Nephron progenitor cell (in vitro differentiated cells): ENCODE measurements at regions not wholly inside any gene's neighbourhood (a gene's known extent, or its start where the extent isn't known, plus 50 kb on each side); places are given as distances from the start of the nearest gene placed in this dataset.
"Not testable (repeated sequence)": the region's sequence is repeated elsewhere in the genome, so short reads cannot be mapped to it uniquely, and the experiment has no call there.

Experiments used
- DNase-seq: peaks from one replicate; pipeline ENCODE4 v3.0.0; 2021
- H3K27ac Mint-ChIP-seq: 2 replicates; pipeline ENCODE4 v1.8.0; 2021; ENCODE audit warnings: mild to moderate bottlenecking, moderate library complexity, mixed read lengths
- H3K27me3 Mint-ChIP-seq: 2 replicates; pipeline ENCODE4 v1.8.0; 2021; ENCODE audit warnings: mild to moderate bottlenecking, low read depth, mixed read lengths; ENCODE audit not compliant: poor library complexity
- H3K36me3 Mint-ChIP-seq: 2 replicates; pipeline ENCODE4 v1.8.0; 2021; ENCODE audit warnings: low read depth, mixed read lengths
- H3K4me1 Mint-ChIP-seq: 2 replicates; pipeline ENCODE4 v1.8.0; 2021; ENCODE audit warnings: mixed read lengths
- H3K4me3 Mint-ChIP-seq: 2 replicates; pipeline ENCODE4 v1.8.0; 2021; ENCODE audit warnings: mild to moderate bottlenecking, moderate library complexity, mixed read lengths
- H3K9me3 Mint-ChIP-seq: 2 replicates; pipeline ENCODE4 v1.8.0; 2021; ENCODE audit warnings: mild to moderate bottlenecking, moderate library complexity, mixed read lengths
- CTCF ChIP-seq: fragments of 200-600 bp; sonication (generic); IDR thresholded peaks from 2 replicates; pipeline ENCODE4 v1.5.0; 2021; ENCODE audit warnings: antibody characterized with exemption

GRCh38 chr5:158195416-158196210 lies 336.7 kb upstream of the CLINT1 start:
- H3K4me3 Mint-ChIP-seq = no peak overlapping the region
- DNase-seq = no peak
- H3K36me3 Mint-ChIP-seq = peaks cover 5% of the 10 kb centered on the region
- TF ChIP-seq CTCF = no peak
- H3K27me3 Mint-ChIP-seq = peaks cover 7% of the 10 kb centered on the region
- H3K4me1 Mint-ChIP-seq = peaks cover 38% of the 10 kb centered on the region
- H3K9me3 Mint-ChIP-seq = peaks cover 33% of the 10 kb centered on the region
- no peak overlapping the region for H3K27ac Mint-ChIP-seq

GRCh38 chr5:158194561-158194976 lies 335.6 kb upstream of the CLINT1 start:
- Mint-ChIP-seq H3K4me1 (peaks cover 38% of the 10 kb centered on the region), H3K9me3 (peaks cover 33% of the 10 kb centered on the region), H3K27ac (no peak overlapping the region), H3K36me3 (peaks cover 5% of the 10 kb centered on the region), H3K27me3 (peaks cover 7% of the 10 kb centered on the region), H3K4me3 (no peak overlapping the region)
- TF ChIP-seq CTCF = no peak
- DNase-seq = no peak

GRCh38 chr5:158193395-158193794 lies 334.4 kb upstream of the CLINT1 start:
- H3K4me3 Mint-ChIP-seq, DNase-seq, H3K36me3 Mint-ChIP-seq, H3K27ac Mint-ChIP-seq, H3K27me3 Mint-ChIP-seq: not testable (repeated sequence)
- peaks cover 33% of the 10 kb centered on the region for H3K9me3 Mint-ChIP-seq
- peaks cover 32% of the 10 kb centered on the region for H3K4me1 Mint-ChIP-seq

GRCh38 chr5:158180407-158180806 lies 321.5 kb upstream of the CLINT1 start:
- H3K36me3 Mint-ChIP-seq = peaks cover 4% of the 10 kb centered on the region

GRCh38 chr5:158179271-158179670 lies 320.3 kb upstream of the CLINT1 start:
- DNase-seq = no peak
- H3K4me3 Mint-ChIP-seq = no peak overlapping the region
- H3K4me1 Mint-ChIP-seq = peaks cover 47% of the 10 kb centered on the region
- H3K27ac Mint-ChIP-seq = no peak overlapping the region
- peaks cover 3% of the 10 kb centered on the region for H3K36me3 Mint-ChIP-seq
- peaks cover 8% of the 10 kb centered on the region for H3K9me3 Mint-ChIP-seq
- TF ChIP-seq CTCF = no peak
- peaks cover 10% of the 10 kb centered on the region for H3K27me3 Mint-ChIP-seq

More at GRCh38 chr5:158180407-158180806, 321.5 kb upstream of the CLINT1 start:
- H3K9me3 Mint-ChIP-seq = peaks cover 14% of the 10 kb centered on the region
- peaks cover 40% of the 10 kb centered on the region for H3K4me1 Mint-ChIP-seq
- DNase-seq = no peak
- TF ChIP-seq CTCF = no peak
- H3K27me3 Mint-ChIP-seq = peaks cover 7% of the 10 kb centered on the region
- H3K27ac Mint-ChIP-seq = no peak overlapping the region
- no peak overlapping the region for H3K4me3 Mint-ChIP-seq

- no peak for DNase-seq
- H3K4me3 Mint-ChIP-seq = no peak overlapping the region
- no peaks in the 10 kb centered on the region for H3K36me3 Mint-ChIP-seq
- H3K27me3 Mint-ChIP-seq = peaks cover 10% of the 10 kb centered on the region
- no peak for TF ChIP-seq CTCF
- no peak overlapping the region for H3K27ac Mint-ChIP-seq
- peaks cover 47% of the 10 kb centered on the region for H3K4me1 Mint-ChIP-seq
- H3K9me3 Mint-ChIP-seq = peaks cover 4% of the 10 kb centered on the region
Measured at GRCh38 chr5:158178535-158178934, 319.6 kb upstream of the CLINT1 start.
